SW480 (cell line): ENCODE measurements at regions not wholly inside any gene's neighbourhood (a gene's known extent, or its start where the extent isn't known, plus 50 kb on each side); places are given as distances from the start of the nearest gene placed in this dataset.
"Not testable (repeated sequence)": the region's sequence is repeated elsewhere in the genome, so short reads cannot be mapped to it uniquely, and the experiment has no call there.

Source experiments
- DNase-seq: peaks from one replicate; pipeline ENCODE4 v3.0.0-alpha.2; 2016; ENCODE audit warnings: low spot score

DNA sequence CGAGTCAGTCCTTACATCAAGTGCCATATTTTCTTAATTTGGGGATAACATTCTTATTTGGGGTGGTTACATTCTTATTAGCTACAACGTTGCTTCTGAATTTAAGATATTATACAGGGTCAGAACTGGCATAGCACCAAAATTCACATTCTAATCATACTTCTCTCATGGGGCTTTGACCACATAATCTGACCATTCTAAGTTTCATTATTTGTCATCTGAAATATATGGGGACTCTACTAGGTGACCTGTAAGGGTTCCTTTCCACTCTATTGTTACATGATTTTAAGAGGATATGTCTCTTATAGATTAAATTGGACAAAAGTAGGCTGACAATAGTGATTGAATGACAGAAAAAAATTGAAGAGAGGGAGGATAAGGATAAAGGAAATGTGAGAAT, 536.5 kb downstream of the KCTD12 start:
- DNase-seq = no peak

DNA sequence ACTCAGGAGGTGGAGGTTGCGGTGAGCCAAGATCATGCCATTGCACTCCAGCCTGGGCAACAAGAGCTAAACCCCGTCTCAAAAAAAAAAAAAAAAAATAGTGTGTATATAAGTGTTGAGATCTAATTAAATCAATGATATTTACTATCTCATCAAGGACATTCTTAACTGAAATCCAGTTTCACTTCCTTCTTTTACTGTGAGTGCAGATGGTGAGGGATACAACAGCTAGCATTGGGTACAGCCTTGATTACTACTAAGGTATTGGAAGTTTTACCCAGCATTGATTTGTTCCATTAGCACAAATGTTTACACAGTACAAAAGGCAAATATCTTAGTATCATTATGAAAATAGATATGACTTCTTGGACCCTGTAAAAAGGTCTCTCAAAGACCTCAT, 546.6 kb downstream of the KCTD12 start:
- no peak for DNase-seq

GRCh38 chr13:76338003-76338402, 548.2 kb downstream of the KCTD12 start:
- DNase-seq = no peak

- DNase-seq = no peak
Measured at GRCh38 chr13:76336889-76337844, 549.0 kb downstream of the KCTD12 start.

- DNase-seq = no peak
Measured at GRCh38 chr13:76335463-76335862, 550.7 kb downstream of the KCTD12 start.

DNA sequence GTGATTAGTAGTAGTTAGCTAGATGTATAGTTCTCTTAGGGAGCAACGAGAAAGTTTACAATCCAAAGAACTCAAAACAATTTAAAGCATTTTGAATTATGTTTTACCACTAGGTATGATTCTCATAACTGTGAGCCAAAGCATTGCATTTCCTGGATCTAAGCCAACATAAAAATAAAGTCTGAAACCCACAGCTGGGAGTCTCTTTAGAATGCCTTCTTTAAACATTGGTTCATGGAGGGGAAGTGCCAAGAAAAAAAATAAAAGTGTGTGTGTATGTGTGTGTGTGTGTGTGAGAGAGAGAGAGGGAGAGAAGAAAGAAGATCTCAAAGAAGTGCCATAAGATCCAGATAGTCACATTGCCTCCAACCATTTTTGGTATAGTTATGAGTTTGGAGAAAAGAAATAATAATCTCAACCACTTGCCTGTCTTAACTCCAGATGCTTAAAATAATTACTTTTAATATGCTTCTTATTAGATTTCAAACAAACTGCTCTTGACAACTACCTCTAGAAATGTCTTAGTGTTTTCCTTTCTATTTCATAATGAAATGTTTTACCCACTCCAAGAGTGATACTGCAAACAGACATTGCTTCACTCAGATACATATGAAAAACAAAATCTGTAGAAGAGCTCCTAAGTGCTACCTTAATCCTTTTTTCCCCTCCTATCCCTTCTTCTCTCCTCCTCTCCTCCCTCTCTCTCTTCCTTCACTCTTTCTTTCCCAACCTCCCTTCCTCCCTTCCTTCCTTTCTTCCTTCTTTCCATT, 554.1 kb downstream of the KCTD12 start:
- no peak for DNase-seq

- no peak for DNase-seq
Measured at GRCh38 chr13:76330761-76331160, 555.4 kb downstream of the KCTD12 start.

GRCh38 chr13:76329866-76330580, 556.2 kb downstream of the KCTD12 start:
- no peak for DNase-seq

DNA sequence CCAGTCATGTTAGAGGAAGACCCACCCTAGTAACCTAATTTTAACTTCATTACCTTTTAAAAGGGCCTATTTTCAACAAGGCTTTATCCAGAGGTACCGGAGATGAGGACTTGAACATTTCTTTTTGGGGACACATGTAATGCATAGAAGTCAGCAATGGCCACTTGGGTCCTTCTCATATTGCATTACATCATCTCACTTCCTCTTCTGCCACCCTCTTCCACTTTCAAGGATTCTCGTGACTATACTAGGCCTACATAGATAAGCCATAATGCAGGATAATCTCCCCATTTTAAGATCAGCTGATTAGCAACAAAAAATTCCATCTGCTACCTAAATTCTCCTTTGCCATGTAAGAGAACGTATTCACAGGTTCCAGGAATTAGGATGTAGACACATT, 557.2 kb downstream of the KCTD12 start:
- DNase-seq = no peak

DNA sequence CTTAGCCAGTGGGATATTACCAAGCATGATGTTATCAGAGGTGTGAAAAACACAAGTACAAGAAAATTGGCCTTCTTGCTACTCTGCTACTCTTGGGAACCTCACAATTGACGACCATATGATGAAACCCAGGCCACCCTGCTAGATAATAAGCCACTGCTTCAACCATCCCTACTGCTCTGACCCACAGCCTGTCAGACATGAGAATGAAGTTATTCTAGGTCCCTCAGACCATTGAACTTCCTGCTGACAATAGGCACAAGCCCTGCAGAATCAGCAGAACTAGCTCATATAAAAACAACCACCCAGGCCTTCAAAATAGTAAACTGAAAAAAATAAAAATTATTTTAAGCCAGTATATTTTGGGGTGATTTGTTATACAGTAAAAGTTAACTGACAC, 559.9 kb downstream of the KCTD12 start:
- no peak for DNase-seq

DNA sequence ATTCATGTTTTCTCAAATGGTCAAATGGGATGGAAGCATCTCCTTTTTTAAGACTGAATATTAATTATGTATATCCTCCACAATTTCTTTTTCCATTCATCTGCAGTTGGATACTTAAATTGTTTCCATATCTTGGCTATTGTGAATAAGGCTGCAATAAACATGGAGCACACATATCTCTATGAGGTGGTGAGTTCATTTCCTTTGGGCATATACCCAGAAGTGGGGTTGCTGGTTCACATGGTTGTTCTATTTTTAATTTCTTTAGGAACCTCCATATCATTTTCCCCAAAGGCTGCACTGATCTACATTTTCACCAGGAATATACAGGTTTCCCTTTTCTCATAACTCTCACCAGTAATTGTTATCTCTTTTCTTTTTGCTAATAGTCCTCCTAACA, 566.3 kb downstream of the KCTD12 start:
- DNase-seq = no peak

GRCh38 chr13:76316998-76317527, 569.1 kb downstream of the KCTD12 start:
- no peak for DNase-seq

DNA sequence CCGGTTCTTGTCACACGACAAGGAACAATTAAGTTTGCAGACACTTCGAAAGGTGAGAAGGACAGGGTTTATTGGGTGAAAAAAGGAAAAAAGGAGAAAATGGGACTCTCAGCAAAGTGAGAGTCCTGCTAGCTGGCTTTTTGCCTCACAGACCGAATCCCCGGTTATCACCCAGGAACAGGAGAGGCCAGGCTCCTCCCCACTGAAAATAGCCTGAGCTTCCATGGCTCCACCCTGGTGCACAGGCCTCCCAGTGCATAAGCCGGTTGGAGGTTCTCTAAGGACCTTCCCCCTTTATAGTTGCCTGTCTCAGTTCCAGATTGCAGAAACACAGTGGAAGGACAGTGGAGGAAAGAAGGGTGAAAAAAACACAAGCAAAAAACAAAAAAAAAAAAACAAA, 571.7 kb downstream of the KCTD12 start:
- no peak for DNase-seq

- no peak for DNase-seq
Measured at GRCh38 chr13:76307142-76307541, 579.1 kb downstream of the KCTD12 start.

- no peak for DNase-seq
Measured at GRCh38 chr13:76300688-76301087, 585.5 kb downstream of the KCTD12 start.

DNA sequence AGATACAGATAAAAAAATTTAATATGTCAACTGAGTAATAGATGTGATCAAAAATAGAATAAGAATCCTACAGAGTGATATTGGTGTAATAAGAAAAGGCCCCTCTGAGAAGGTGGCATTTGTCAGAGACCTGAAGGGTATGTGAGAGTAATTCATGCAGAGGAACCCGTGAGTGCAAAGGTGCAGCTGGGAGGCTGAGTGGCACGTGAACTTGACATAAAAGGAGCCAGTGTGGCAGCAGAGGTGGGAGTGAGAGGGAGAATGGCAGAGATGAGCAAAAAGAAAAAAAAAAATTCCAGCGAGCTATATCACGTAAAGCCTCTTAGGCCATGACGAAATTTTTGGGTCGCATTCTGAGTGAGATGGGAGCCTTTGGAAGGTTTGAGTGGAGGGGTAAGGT, 588.9 kb downstream of the KCTD12 start:
- DNase-seq = no peak

- DNase-seq = no peak
Measured at GRCh38 chr13:76296751-76297150, 589.5 kb downstream of the KCTD12 start.

- not testable (repeated sequence) for DNase-seq
Measured at GRCh38 chr13:76295020-76295419, 591.2 kb downstream of the KCTD12 start.

GRCh38 chr13:76293751-76294150, 592.5 kb downstream of the KCTD12 start:
- no peak for DNase-seq

GRCh38 chr13:76293346-76293745, 592.9 kb downstream of the KCTD12 start:
- no peak for DNase-seq

- no peak for DNase-seq
Measured at GRCh38 chr13:76292726-76293125, 593.5 kb downstream of the KCTD12 start.

GRCh38 chr13:76292031-76292430, 594.2 kb downstream of the KCTD12 start:
- no peak for DNase-seq
